Panc1 (cell line): ENCODE measurements at regions not wholly inside any gene's neighbourhood (a gene's known extent, or its start where the extent isn't known, plus 50 kb on each side); places are given as distances from the start of the nearest gene placed in this dataset.

Source experiments
- ATAC-seq: fragments of 200-7000 bp; cut with Tn5 transposase; 2 replicates; pipeline ENCODE4 v1.9.1; 2020; ENCODE audit warnings: mild to moderate bottlenecking, moderate library complexity
- BruUV-seq: library from RNA; stranded (reverse); fragments of 400-500 nt; replicated peaks from 2 replicates; lab custom pipeline; 2021; lab: Mats Ljungman, UMichigan
- CTCF ChIA-PET: fragments of 300-600 bp; sonication (Branson Sonifier 250); formaldehyde crosslinking; loops from one replicate; lab custom pipeline; 2022; ENCODE audit warnings: antibody characterized with exemption; lab: Charles Lee
- POLR2A ChIA-PET: fragments of 300-600 bp; sonication (Branson Sonifier 250); formaldehyde crosslinking; loops from one replicate; lab custom pipeline; 2022; ENCODE audit warnings: antibody characterized with exemption; lab: Charles Lee
- DNase-seq: peaks from one replicate; pipeline ENCODE4 v3.0.0-alpha.2; 2010; ENCODE audit warnings: low read depth, low spot score
- H3K27ac ChIP-seq: 2 replicates; pipeline ENCODE4 v1.5.1; 2011; ENCODE audit warnings: mild to moderate bottlenecking, low read length, inconsistent platforms
- H3K27me3 ChIP-seq: fragments of 200-500 bp; sonication (Bioruptor generic); 2 replicates; pipeline ENCODE4 v1.6.0; 2014; ENCODE audit warnings: low read length, inconsistent platforms; ENCODE audit not compliant: control insufficient read depth, insufficient read depth
- H3K36me3 ChIP-seq: fragments of 200-500 bp; sonication (Bioruptor generic); 2 replicates; pipeline ENCODE4 v1.5.1; 2014; ENCODE audit warnings: inconsistent platforms, mild to moderate bottlenecking, low read length, moderate library complexity; ENCODE audit not compliant: control insufficient read depth, insufficient read depth
- H3K4me1 ChIP-seq: 2 replicates; pipeline ENCODE4 v1.5.1; 2011; ENCODE audit warnings: inconsistent platforms, mild to moderate bottlenecking, low read length, moderate library complexity; ENCODE audit not compliant: control insufficient read depth, insufficient read depth
- H3K4me3 ChIP-seq, 2 experiments: 2 replicates each; pipeline ENCODE4 v1.5.1; 2011 to 2012; ENCODE audit warnings: low read depth in 2 of 2, low read length in 2 of 2, mild to moderate bottlenecking in 2 of 2, inconsistent platforms in 1 of 2, moderate library complexity in 1 of 2
- H3K9me3 ChIP-seq: fragments of 200-500 bp; sonication (Bioruptor generic); 2 replicates; pipeline ENCODE4 v1.5.1; 2014; ENCODE audit warnings: low read depth, mild to moderate bottlenecking, inconsistent platforms, low read length, moderate library complexity; ENCODE audit not compliant: control insufficient read depth, insufficient read depth
- CTCF ChIP-seq: fragments of 450-650 bp; IDR thresholded peaks from 2 replicates; pipeline ENCODE4 v1.5.1; 2017; ENCODE audit warnings: mild to moderate bottlenecking
- POLR2AphosphoS5 ChIP-seq: IDR thresholded peaks from 2 replicates; pipeline ENCODE4 v1.6.1; 2012; ENCODE audit warnings: mild to moderate bottlenecking, low read depth, low read length, moderate library complexity
- SIN3A ChIP-seq: IDR thresholded peaks from 2 replicates; pipeline ENCODE4 v1.6.1; 2012; ENCODE audit warnings: low read depth, mild to moderate bottlenecking, low read length, moderate library complexity, borderline replicate concordance; ENCODE audit not compliant: insufficient read depth
- TCF7L2 ChIP-seq: IDR thresholded peaks from 2 replicates; pipeline ENCODE4 v1.6.1; 2011; ENCODE audit warnings: mild to moderate bottlenecking, low read depth, low read length, inconsistent platforms
- in situ Hi-C: cut with HindIII; loops from 2 replicates; pipeline ENCODE4 v1.10.0; 2016; ENCODE audit warnings: low sequenced_read_pairs, low pct_unique_long_range_greater_than_20kb
- intact Hi-C: fragments of 100-400 bp; cut with micrococcal nuclease; formaldehyde crosslinking; loops from one replicate; pipeline ENCODE4 v1.10.0; 2022; ENCODE audit not compliant: unreplicated experiment
- TF ChIP-seq, protein P1 (sequence below), 2 experiments: IDR thresholded peaks; 2 replicates each; pipeline ENCODE4 v1.6.1; 2011 to 2012; ENCODE audit warnings: low read depth in 2 of 2, control low read depth in 1 of 2, low read length in 1 of 2, mild to moderate bottlenecking in 1 of 2, moderate library complexity in 1 of 2; ENCODE audit not compliant: insufficient read depth in 1 of 2

DNA sequence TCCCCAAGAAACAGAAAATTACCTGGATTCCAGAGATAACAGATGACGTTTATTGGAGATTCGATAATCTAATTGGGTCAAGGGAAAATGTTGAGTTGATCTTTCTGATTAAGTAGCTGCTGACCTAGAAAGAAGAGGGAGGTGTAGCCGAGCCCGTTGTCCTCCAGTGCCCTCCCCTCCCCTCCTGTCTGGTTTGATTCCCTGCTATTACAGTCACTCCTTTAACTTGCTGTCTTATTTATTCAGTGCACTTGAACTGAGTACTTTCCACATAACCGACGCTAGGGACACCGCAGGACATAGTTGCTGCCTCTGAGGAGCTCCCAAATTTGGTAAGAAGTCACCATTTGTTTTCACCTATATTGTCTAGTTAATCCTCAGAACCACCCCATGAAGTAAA lies 103.7 kb downstream of the AQP9 start:
- no TSS peak for BruUV-seq
- CTCF ChIA-PET = interaction anchor here (0.7 kb wide), 1 partner anchor 14 kb away, joined by 3 read pairs; no protein-coding TSS in a partner anchor
- ATAC-seq = no peak

DNA sequence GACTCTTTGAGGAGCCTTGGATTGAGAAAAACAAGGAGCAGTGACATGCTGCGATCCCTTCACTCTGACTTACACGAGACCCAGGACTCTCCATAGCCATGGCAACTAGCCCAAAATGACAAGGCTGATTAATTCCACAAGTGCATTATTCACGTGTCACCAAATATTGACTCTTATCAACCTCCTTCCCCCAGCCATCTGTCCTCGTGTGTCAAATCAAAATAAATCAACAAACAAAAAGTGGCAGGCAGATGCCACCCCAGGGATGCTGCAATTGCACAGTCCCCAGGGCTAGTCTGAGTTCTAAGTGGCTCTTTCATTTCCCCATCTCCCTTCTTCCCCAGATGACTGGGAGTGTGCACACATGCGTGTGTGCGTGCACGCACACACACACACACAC lies 104.9 kb downstream of the AQP9 start:
- H3K27ac ChIP-seq = no peak overlapping the region
- no peaks in the 10 kb centered on the region for H3K27me3 ChIP-seq
- no peak for TF ChIP-seq CTCF
- no peak for TF ChIP-seq SIN3A
- no peak for TF ChIP-seq TCF7L2
- TF ChIP-seq POLR2AphosphoS5 = no peak
- TF ChIP-seq, protein P1, sequence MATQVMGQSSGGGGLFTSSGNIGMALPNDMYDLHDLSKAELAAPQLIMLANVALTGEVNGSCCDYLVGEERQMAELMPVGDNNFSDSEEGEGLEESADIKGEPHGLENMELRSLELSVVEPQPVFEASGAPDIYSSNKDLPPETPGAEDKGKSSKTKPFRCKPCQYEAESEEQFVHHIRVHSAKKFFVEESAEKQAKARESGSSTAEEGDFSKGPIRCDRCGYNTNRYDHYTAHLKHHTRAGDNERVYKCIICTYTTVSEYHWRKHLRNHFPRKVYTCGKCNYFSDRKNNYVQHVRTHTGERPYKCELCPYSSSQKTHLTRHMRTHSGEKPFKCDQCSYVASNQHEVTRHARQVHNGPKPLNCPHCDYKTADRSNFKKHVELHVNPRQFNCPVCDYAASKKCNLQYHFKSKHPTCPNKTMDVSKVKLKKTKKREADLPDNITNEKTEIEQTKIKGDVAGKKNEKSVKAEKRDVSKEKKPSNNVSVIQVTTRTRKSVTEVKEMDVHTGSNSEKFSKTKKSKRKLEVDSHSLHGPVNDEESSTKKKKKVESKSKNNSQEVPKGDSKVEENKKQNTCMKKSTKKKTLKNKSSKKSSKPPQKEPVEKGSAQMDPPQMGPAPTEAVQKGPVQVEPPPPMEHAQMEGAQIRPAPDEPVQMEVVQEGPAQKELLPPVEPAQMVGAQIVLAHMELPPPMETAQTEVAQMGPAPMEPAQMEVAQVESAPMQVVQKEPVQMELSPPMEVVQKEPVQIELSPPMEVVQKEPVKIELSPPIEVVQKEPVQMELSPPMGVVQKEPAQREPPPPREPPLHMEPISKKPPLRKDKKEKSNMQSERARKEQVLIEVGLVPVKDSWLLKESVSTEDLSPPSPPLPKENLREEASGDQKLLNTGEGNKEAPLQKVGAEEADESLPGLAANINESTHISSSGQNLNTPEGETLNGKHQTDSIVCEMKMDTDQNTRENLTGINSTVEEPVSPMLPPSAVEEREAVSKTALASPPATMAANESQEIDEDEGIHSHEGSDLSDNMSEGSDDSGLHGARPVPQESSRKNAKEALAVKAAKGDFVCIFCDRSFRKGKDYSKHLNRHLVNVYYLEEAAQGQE (IDR thresholded peaks at IDR 0.05; ENCODE audit: insufficient read depth in 1 of 2, low read depth in 2 of 2, low read length in 1 of 2) = no peak
- in situ Hi-C loops (no loop called here), intact Hi-C loops (no loop called here)
- BruUV-seq = no TSS peak
- no peak for ATAC-seq
- no peak overlapping the region for H3K4me3 ChIP-seq
- H3K4me1 ChIP-seq = no peaks in the 10 kb centered on the region
- CTCF ChIA-PET = no interaction called here
- no peaks in the 10 kb centered on the region for H3K36me3 ChIP-seq
- POLR2A ChIA-PET = no interaction called here
- no peak for DNase-seq
- H3K9me3 ChIP-seq = no peaks in the 10 kb centered on the region

More for the DNA sequence above, 103.7 kb downstream of the AQP9 start:
- Histone ChIP-seq H3K27ac (no peak overlapping the region), H3K9me3 (no peaks in the 10 kb centered on the region), H3K27me3 (no peaks in the 10 kb centered on the region), H3K4me1 (no peaks in the 10 kb centered on the region), H3K4me3 (no peak overlapping the region), H3K36me3 (no peaks in the 10 kb centered on the region)
- TF ChIP-seq POLR2AphosphoS5 = no peak
- TF ChIP-seq, protein P1 (IDR thresholded peaks at IDR 0.05; ENCODE audit: insufficient read depth in 1 of 2, low read depth in 2 of 2, low read length in 1 of 2) = no peak
- no peak for TF ChIP-seq TCF7L2
- no peak for TF ChIP-seq CTCF
- TF ChIP-seq SIN3A = no peak
- in situ Hi-C loops (no loop called here), intact Hi-C loops (no loop called here)
- no peak for DNase-seq
- POLR2A ChIA-PET = interaction anchor here (0.6 kb wide), 1 partner anchor 228 kb away, joined by 7 read pairs; no protein-coding TSS in a partner anchor
